GM23248 (cell line): ENCODE measurements at regions not wholly inside any gene's neighbourhood (a gene's known extent, or its start where the extent isn't known, plus 50 kb on each side); places are given as distances from the start of the nearest gene placed in this dataset.
A peak's percentile ranks its signal among the peaks of the same experiment; 100 is the strongest.

Source experiments
- DNase-seq: peaks from one replicate; pipeline ENCODE4 v3.0.0-alpha.2; 2015
- H2AFZ ChIP-seq: fragments of 200-600 bp; sonication (generic); 2 replicates; pipeline ENCODE4 v1.6.1; 2016; ENCODE audit warnings: antibody characterized with exemption
- H3F3A ChIP-seq: fragments of 200-600 bp; sonication (generic); 2 replicates; pipeline ENCODE4 v1.6.1; 2016; ENCODE audit warnings: mild to moderate bottlenecking, antibody characterized with exemption, mixed run types; ENCODE audit not compliant: insufficient read depth
- H3K27ac ChIP-seq: fragments of 200-600 bp; sonication (generic); 2 replicates; pipeline ENCODE4 v1.5.1; 2016; ENCODE audit warnings: mild to moderate bottlenecking
- H3K27me3 ChIP-seq: fragments of 200-600 bp; sonication (generic); replicated peaks from 2 replicates; pipeline ENCODE4 v1.6.1; 2016; ENCODE audit warnings: mild to moderate bottlenecking; ENCODE audit not compliant: insufficient read depth
- H3K36me3 ChIP-seq: fragments of 200-600 bp; sonication (generic); 2 replicates; pipeline ENCODE4 v1.6.1; 2016; ENCODE audit warnings: low read depth, mild to moderate bottlenecking
- H3K4me1 ChIP-seq: fragments of 200-600 bp; sonication (generic); 2 replicates; pipeline ENCODE4 v1.6.1; 2016; ENCODE audit warnings: mild to moderate bottlenecking; ENCODE audit not compliant: insufficient read depth
- H3K4me2 ChIP-seq: fragments of 200-600 bp; sonication (generic); one replicate; pipeline ENCODE4 v1.6.1; 2016; ENCODE audit warnings: mild to moderate bottlenecking; ENCODE audit not compliant: unreplicated experiment
- H3K4me3 ChIP-seq: fragments of 200-600 bp; sonication (generic); 2 replicates; pipeline ENCODE4 v1.5.1; 2016; ENCODE audit warnings: mild to moderate bottlenecking
- H3K79me2 ChIP-seq: fragments of 200-600 bp; sonication (generic); 2 replicates; pipeline ENCODE4 v1.6.1; 2016; ENCODE audit warnings: mild to moderate bottlenecking; ENCODE audit not compliant: insufficient read depth
- H3K9ac ChIP-seq: fragments of 200-600 bp; sonication (generic); 2 replicates; pipeline ENCODE4 v1.6.1; 2016; ENCODE audit warnings: mild to moderate bottlenecking
- H3K9me2 ChIP-seq: fragments of 200-600 bp; sonication (generic); 2 replicates; pipeline ENCODE4 v1.6.1; 2016; ENCODE audit warnings: mixed run types, mild to moderate bottlenecking, moderate library complexity; ENCODE audit not compliant: insufficient read depth
- H3K9me3 ChIP-seq: fragments of 200-600 bp; sonication (generic); one replicate; pipeline ENCODE4 v1.6.1; 2017; ENCODE audit warnings: low read depth
- H4K20me1 ChIP-seq: fragments of 200-600 bp; sonication (generic); 2 replicates; pipeline ENCODE4 v1.6.0; 2016; ENCODE audit not compliant: insufficient read depth
- EZH2 ChIP-seq: fragments of 200-600 bp; sonication (generic); IDR thresholded peaks from 2 replicates; pipeline ENCODE4 v1.6.1; 2018; ENCODE audit warnings: antibody characterized with exemption, mild to moderate bottlenecking; ENCODE audit not compliant: insufficient read depth, poor library complexity, severe bottlenecking
- EZH2phosphoT487 ChIP-seq: fragments of 200-600 bp; sonication (generic); IDR thresholded peaks from 2 replicates; pipeline ENCODE4 v1.6.1; 2018; ENCODE audit warnings: antibody characterized with exemption, moderate library complexity, mild to moderate bottlenecking, low read depth; ENCODE audit not compliant: insufficient read depth
- WGBS, 2 experiments: methylation state at CpG; one replicate each; pipeline ENCODE4 v1.1.6; 2015 to 2017; ENCODE audit warnings: low lambda C conversion rate in 2 of 2, low coverage in 1 of 2; ENCODE audit errors: missing lambda C conversion rate in 2 of 2; 5-methylcytosine and 5-hydroxymethylcytosine counted together
- in situ Hi-C: fragments of 300-500 bp; cut with MboI; formaldehyde crosslinking; loops from 2 replicates; pipeline ENCODE4 v1.15.0; 2020

DNA sequence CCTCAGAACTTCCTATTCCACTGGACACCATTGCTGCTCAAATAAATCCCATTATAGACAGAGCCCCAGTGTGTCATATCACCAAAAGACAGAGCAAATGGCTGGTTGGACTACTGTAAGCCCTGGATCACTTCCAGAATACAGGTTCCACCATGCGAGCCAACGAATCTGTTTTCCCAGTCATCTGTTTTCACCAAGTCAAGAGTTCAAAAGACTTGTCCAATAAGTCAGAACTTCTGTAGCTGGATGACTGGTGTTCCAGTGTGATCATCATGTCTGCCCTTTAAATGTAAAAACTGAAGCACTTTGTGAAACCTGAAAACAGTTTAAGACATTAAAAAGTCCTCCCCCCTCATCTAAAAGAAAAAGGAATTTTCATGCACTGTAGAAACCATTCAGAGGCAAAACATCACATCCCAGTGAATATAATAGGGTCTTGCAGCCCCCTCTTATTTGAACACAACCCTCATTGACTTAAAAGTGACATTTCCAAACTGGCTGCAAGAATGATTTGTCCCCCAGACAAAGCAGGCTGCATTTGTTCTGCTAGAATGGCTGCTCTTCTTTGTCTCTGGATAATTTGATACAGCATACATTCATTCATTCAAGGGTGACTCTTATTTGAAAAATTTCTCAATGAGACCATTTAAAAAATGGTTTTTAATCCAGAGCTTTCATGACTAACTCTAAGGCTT, 64.6 kb upstream of the TANC1 start:
- H3K9ac ChIP-seq, result no peak overlapping the region
- no peaks in the 10 kb centered on the region for H3K9me2 ChIP-seq
- no peaks in the 10 kb centered on the region for H3F3A ChIP-seq
- no peaks in the 10 kb centered on the region for H3K4me1 ChIP-seq
- no peaks in the 10 kb centered on the region for H3K36me3 ChIP-seq
- DNase-seq, result peak; percentile 32
- H4K20me1 ChIP-seq, result no peaks in the 10 kb centered on the region
- TF ChIP-seq EZH2 (no peak), EZH2phosphoT487 (no peak)
- in situ Hi-C loops, result no loop called here
- H3K4me2 ChIP-seq, result no peak overlapping the region
- H3K27me3 ChIP-seq, result no peaks in the 10 kb centered on the region
- no peak overlapping the region for H2AFZ ChIP-seq
- H3K79me2 ChIP-seq, result no peaks in the 10 kb centered on the region
- no peaks in the 10 kb centered on the region for H3K9me3 ChIP-seq
- H3K4me3 ChIP-seq, result no peak overlapping the region
- 61 to 79% methylated on average over 2 of the region's 2 CpGs for WGBS, 2 experiments
- no peak overlapping the region for H3K27ac ChIP-seq

DNA sequence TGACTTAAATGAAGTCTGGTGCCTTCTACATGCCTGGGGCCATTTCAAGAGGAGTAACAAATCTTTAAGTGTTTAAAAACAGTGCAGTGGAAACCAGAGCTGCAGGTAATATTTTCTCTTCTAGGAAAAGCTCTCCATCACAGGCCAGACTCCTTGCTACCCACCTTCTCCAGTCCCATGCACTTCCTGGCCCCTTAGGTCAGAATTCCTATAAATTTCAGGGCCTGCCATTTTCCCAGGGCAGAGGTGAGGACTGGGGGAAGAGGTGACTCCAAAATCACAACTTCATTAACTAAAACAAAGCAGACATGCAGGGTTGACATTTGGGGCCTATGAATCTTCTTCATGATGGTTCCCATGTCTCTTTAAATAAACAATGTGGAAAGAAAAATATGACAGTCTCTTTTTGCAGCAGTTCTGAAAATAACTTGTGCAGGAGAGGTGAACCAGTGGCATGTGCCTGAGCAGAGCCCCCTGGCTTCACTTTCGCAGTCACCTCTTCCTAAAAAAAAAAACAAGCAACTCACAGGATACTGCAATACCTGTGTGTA, 63.7 kb upstream of the TANC1 start:
- no peak for TF ChIP-seq EZH2
- TF ChIP-seq EZH2phosphoT487, result no peak
- H3K4me2 ChIP-seq, result no peak overlapping the region
- H3K4me3 ChIP-seq, result no peak overlapping the region
- H3K9me3 ChIP-seq, result no peaks in the 10 kb centered on the region
- H4K20me1 ChIP-seq, result no peaks in the 10 kb centered on the region
- WGBS, 2 experiments, result 97 to 100% methylated on average over 1 of the region's 1 CpG
- no peaks in the 10 kb centered on the region for H3K36me3 ChIP-seq
- H3K27me3 ChIP-seq, result no peaks in the 10 kb centered on the region
- no peaks in the 10 kb centered on the region for H3K4me1 ChIP-seq
- in situ Hi-C loops, result no loop called here
- no peak overlapping the region for H3K9ac ChIP-seq
- no peak overlapping the region for H3K27ac ChIP-seq
- H3K9me2 ChIP-seq, result no peaks in the 10 kb centered on the region
- no peak overlapping the region for H2AFZ ChIP-seq
- no peaks in the 10 kb centered on the region for H3F3A ChIP-seq
- no peaks in the 10 kb centered on the region for H3K79me2 ChIP-seq
- DNase-seq, result no peak

DNA sequence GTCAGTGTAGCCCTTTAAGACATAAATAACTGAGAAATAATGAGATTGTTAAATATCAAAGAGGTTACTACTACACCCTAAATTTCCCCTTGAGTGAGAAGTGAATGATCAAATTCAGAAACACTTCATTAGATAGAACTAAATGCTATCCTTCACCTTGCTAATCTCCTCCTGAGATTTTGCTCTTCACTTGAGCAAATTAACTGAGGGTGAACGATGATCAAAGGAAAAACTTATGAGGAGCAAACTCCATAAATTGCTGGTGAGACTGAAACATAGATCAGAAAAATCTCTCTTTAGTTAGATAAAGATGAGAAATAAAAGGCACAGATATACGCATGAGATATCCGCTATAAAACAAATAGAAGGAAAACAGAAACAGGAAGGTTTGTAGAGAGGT, 63.1 kb upstream of the TANC1 start:
- no peak overlapping the region for H3K27ac ChIP-seq
- no peak for DNase-seq
- no peaks in the 10 kb centered on the region for H3K79me2 ChIP-seq
- in situ Hi-C loops, result no loop called here
- no peaks in the 10 kb centered on the region for H3K9me3 ChIP-seq
- H3K9ac ChIP-seq, result no peak overlapping the region
- no peaks in the 10 kb centered on the region for H3K9me2 ChIP-seq
- TF ChIP-seq EZH2phosphoT487 (no peak), EZH2 (no peak)
- no peak overlapping the region for H3K4me2 ChIP-seq
- 93 to 97% methylated on average over 3 of the region's 3 CpGs for WGBS, 2 experiments
- H3K4me1 ChIP-seq, result no peaks in the 10 kb centered on the region
- no peaks in the 10 kb centered on the region for H3F3A ChIP-seq
- no peaks in the 10 kb centered on the region for H4K20me1 ChIP-seq
- H3K27me3 ChIP-seq, result no peaks in the 10 kb centered on the region
- no peak overlapping the region for H3K4me3 ChIP-seq
- no peak overlapping the region for H2AFZ ChIP-seq
- no peaks in the 10 kb centered on the region for H3K36me3 ChIP-seq

DNA sequence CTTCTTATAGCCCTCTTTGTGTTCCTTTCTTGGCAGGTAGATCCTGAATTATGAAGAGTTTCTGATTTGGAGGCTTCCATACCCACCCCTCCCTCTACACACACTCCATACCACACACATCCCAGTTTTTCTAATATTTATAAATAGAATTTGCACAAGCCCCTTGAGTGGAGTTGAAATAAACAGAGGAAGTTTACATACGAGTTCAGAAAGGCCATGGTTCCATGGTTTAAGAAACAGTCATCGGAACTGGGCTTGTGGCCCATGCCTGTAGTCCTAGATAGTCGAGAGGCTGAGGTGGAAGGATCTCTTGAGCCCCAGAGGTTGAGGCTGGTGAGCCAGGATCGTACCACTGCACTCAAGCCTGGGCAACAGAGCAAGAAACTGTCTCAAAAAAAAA, 62.7 kb upstream of the TANC1 start:
- Histone ChIP-seq H3K79me2 (no peaks in the 10 kb centered on the region), H4K20me1 (no peaks in the 10 kb centered on the region), H3K4me2 (no peak overlapping the region), H3K27ac (no peak overlapping the region), H3K9ac (no peak overlapping the region), H3K27me3 (no peaks in the 10 kb centered on the region), H3F3A (no peaks in the 10 kb centered on the region), H2AFZ (no peak overlapping the region), H3K4me1 (no peaks in the 10 kb centered on the region), H3K4me3 (no peak overlapping the region), H3K9me3 (no peaks in the 10 kb centered on the region), H3K36me3 (no peaks in the 10 kb centered on the region), H3K9me2 (no peaks in the 10 kb centered on the region)
- no peak for DNase-seq
- WGBS, 2 experiments, result 58 to 61% methylated on average over 4 of the region's 4 CpGs
- in situ Hi-C loops, result no loop called here
- TF ChIP-seq EZH2phosphoT487, result no peak
- TF ChIP-seq EZH2, result no peak

DNA sequence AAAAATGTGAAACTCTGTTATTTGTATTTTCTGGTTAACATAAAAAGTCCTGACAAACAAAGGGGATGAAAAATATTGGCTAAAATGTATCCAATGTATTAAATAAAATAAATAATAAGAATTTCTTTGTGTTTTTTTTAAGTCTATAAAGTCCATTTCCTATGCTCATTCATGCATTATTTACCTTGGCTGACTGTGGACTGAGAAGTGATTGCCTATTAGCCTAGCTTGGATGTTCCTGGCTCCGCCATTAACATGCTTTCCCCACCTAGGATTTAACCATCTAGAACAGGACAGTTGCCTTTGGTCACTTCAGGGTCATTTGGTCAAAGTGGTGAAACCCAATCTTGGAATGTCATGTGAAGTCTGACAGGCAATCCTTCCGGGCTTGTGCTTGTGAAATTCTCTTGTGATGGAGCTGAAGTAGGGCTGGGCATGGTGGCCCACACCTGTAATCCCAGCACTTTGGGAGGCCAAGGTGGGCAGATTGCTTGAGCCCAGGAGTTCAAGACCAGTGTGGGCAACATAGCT, 60.4 kb upstream of the TANC1 start:
- H2AFZ ChIP-seq, result no peak overlapping the region
- H3K79me2 ChIP-seq, result no peaks in the 10 kb centered on the region
- H3K27ac ChIP-seq, result no peak overlapping the region
- no peaks in the 10 kb centered on the region for H4K20me1 ChIP-seq
- no peak overlapping the region for H3K9ac ChIP-seq
- WGBS, 2 experiments, result 93 to 97% methylated on average over 2 of the region's 2 CpGs
- TF ChIP-seq EZH2phosphoT487 (no peak), EZH2 (no peak)
- no peaks in the 10 kb centered on the region for H3K9me3 ChIP-seq
- DNase-seq, result no peak
- H3K27me3 ChIP-seq, result no peaks in the 10 kb centered on the region
- H3K36me3 ChIP-seq, result no peaks in the 10 kb centered on the region
- no peak overlapping the region for H3K4me2 ChIP-seq
- no peaks in the 10 kb centered on the region for H3K9me2 ChIP-seq
- in situ Hi-C loops, result no loop called here
- H3K4me3 ChIP-seq, result no peak overlapping the region
- H3F3A ChIP-seq, result no peaks in the 10 kb centered on the region
- H3K4me1 ChIP-seq, result no peaks in the 10 kb centered on the region
